Natural killer cell (primary cell): ENCODE measurements at regions not wholly inside any gene's neighbourhood (a gene's known extent, or its start where the extent isn't known, plus 50 kb on each side); places are given as distances from the start of the nearest gene placed in this dataset.

Source experiments
- ATAC-seq, 3 donors: fragments of 150-1000 bp in 2 of 3; fragments of 200-7000 bp in 1 of 3; cut with Tn5 transposase; 1 replicate in 1 of 3; 2 replicates in 2 of 3; pipeline ENCODE4 v1.10.0; 2021; ENCODE audit warnings: mild to moderate bottlenecking in 2 of 3, moderate library complexity in 2 of 3
- DNase-seq, 2 donors: peaks; one replicate each; pipeline versions ENCODE4 v3.0.0 to v3.0.0-alpha.2; 2013 to 2021; ENCODE audit warnings: mixed read lengths in 1 of 2
- H3K27ac ChIP-seq: one replicate; pipeline ENCODE4 v1.5.1; 2013; ENCODE audit warnings: mild to moderate bottlenecking, low read length
- H3K27me3 ChIP-seq: one replicate; pipeline ENCODE4 v1.6.1; 2013; ENCODE audit warnings: low read length; ENCODE audit not compliant: control insufficient read depth, insufficient read depth
- H3K36me3 ChIP-seq: one replicate; pipeline ENCODE4 v1.6.1; 2013; ENCODE audit warnings: low read length; ENCODE audit not compliant: control insufficient read depth, insufficient read depth
- H3K4me1 ChIP-seq: one replicate; pipeline ENCODE4 v1.6.1; 2013; ENCODE audit warnings: low read length; ENCODE audit not compliant: control insufficient read depth, insufficient read depth
- H3K4me3 ChIP-seq: one replicate; pipeline ENCODE4 v1.5.1; 2013; ENCODE audit warnings: low read length
- H3K9me3 ChIP-seq: one replicate; pipeline ENCODE4 v1.6.1; 2013; ENCODE audit warnings: low read length; ENCODE audit not compliant: control insufficient read depth, insufficient read depth
- H3K27ac Mint-ChIP-seq, 2 donors: one replicate each; pipeline ENCODE4 v1.8.0; 2022; ENCODE audit warnings: mild to moderate bottlenecking in 2 of 2, mixed read lengths in 2 of 2, moderate library complexity in 1 of 2
- H3K27me3 Mint-ChIP-seq, 2 donors: one replicate each; pipeline ENCODE4 v1.8.0; 2022; ENCODE audit warnings: low read depth in 2 of 2, mixed read lengths in 2 of 2
- H3K36me3 Mint-ChIP-seq: one replicate; pipeline ENCODE4 v1.8.0; 2022; ENCODE audit warnings: mixed read lengths
- H3K4me1 Mint-ChIP-seq, 2 donors: one replicate each; pipeline ENCODE4 v1.8.0; 2022; ENCODE audit warnings: mixed read lengths in 2 of 2
- H3K4me3 Mint-ChIP-seq: one replicate; pipeline ENCODE4 v1.8.0; 2022; ENCODE audit warnings: mild to moderate bottlenecking, moderate library complexity, mixed read lengths
- H3K9me3 Mint-ChIP-seq, 2 donors: one replicate each; pipeline ENCODE4 v1.8.0; 2022; ENCODE audit warnings: mixed read lengths in 2 of 2
- CTCF ChIP-seq: fragments of 200-600 bp; IDR thresholded peaks from one replicate; pipeline ENCODE4 v1.8.0; 2022; ENCODE audit warnings: antibody characterized with exemption
- WGBS: methylation state at CpG from one replicate; pipeline ENCODE4 v1.1.7; 2013; ENCODE audit warnings: missing lambda C conversion rate; ENCODE audit not compliant: insufficient coverage; 5-methylcytosine and 5-hydroxymethylcytosine counted together
- intact Hi-C: fragments of 100-400 bp; cut with micrococcal nuclease; formaldehyde crosslinking; loops from one replicate; pipeline ENCODE4 v1.14.2; 2022

- intact Hi-C loops, result no loop called here
- Histone ChIP-seq H3K4me1 (no peaks in the 10 kb centered on the region), H3K27ac (no peak overlapping the region), H3K36me3 (no peaks in the 10 kb centered on the region), H3K4me3 (no peak overlapping the region), H3K9me3 (no peaks in the 10 kb centered on the region), H3K27me3 (no peaks in the 10 kb centered on the region)
- Mint-ChIP-seq H3K27ac (no peak overlapping the region), H3K4me3 (no peak overlapping the region), H3K4me1 (no peaks in the 10 kb centered on the region), H3K9me3 (peaks cover 3 to 5% of the 10 kb centered on the region in 2 donors), H3K36me3 (no peaks in the 10 kb centered on the region), H3K27me3 (no peaks in the 10 kb centered on the region)
- ATAC-seq (no peak), DNase-seq (no peak)
- TF ChIP-seq CTCF, result no peak
- 38% methylated on average over 1 of the region's 1 CpG for WGBS
Observed at GRCh38 chr10:59557052-59557451, 152.6 kb downstream of the SLC16A9 start.

- ATAC-seq (no peak), DNase-seq (no peak)
- no peak for TF ChIP-seq CTCF
- no peaks in the 10 kb centered on the region for H3K4me1 Mint-ChIP-seq
- no peak overlapping the region for H3K4me3 Mint-ChIP-seq
- no peaks in the 10 kb centered on the region for H3K27me3 ChIP-seq
- H3K27ac Mint-ChIP-seq, result no peak overlapping the region
- H3K4me3 ChIP-seq, result no peak overlapping the region
- 84% methylated on average over 4 of the region's 7 CpGs for WGBS
- H3K36me3 ChIP-seq, result no peaks in the 10 kb centered on the region
- intact Hi-C loops, result no loop called here
- no peak overlapping the region for H3K27ac ChIP-seq
- peaks cover 0 to 2% of the 10 kb centered on the region in 2 donors for H3K9me3 Mint-ChIP-seq
- no peaks in the 10 kb centered on the region for H3K36me3 Mint-ChIP-seq
- H3K9me3 ChIP-seq, result no peaks in the 10 kb centered on the region
- H3K27me3 Mint-ChIP-seq, result no peaks in the 10 kb centered on the region
- H3K4me1 ChIP-seq, result no peaks in the 10 kb centered on the region
Observed at GRCh38 chr10:59553162-59553900, 156.3 kb downstream of the SLC16A9 start.

- no peak overlapping the region for H3K4me3 ChIP-seq
- H3K36me3 Mint-ChIP-seq, result no peaks in the 10 kb centered on the region
- H3K4me1 ChIP-seq, result no peaks in the 10 kb centered on the region
- no peak overlapping the region for H3K27ac ChIP-seq
- no peak for DNase-seq
- no peaks in the 10 kb centered on the region for H3K9me3 ChIP-seq
- no peak for ATAC-seq
- no peak overlapping the region for H3K4me3 Mint-ChIP-seq
- no peaks in the 10 kb centered on the region for H3K36me3 ChIP-seq
- no peak for TF ChIP-seq CTCF
- no peak overlapping the region for H3K27ac Mint-ChIP-seq
- H3K9me3 Mint-ChIP-seq, result peaks cover 0 to 2% of the 10 kb centered on the region in 2 donors
- intact Hi-C loops, result no loop called here
- H3K27me3 Mint-ChIP-seq, result no peaks in the 10 kb centered on the region
- no peaks in the 10 kb centered on the region for H3K27me3 ChIP-seq
- no peaks in the 10 kb centered on the region for H3K4me1 Mint-ChIP-seq
- 91% methylated on average over 2 of the region's 4 CpGs for WGBS
Observed at GRCh38 chr10:59550061-59550460, 159.6 kb downstream of the SLC16A9 start.

GRCh38 chr10:59538623-59539022 is 171.0 kb downstream of the SLC16A9 start:
- Histone ChIP-seq H3K36me3 (no peaks in the 10 kb centered on the region), H3K27me3 (no peaks in the 10 kb centered on the region), H3K9me3 (no peaks in the 10 kb centered on the region), H3K4me1 (no peaks in the 10 kb centered on the region), H3K27ac (no peak overlapping the region), H3K4me3 (no peak overlapping the region)
- Mint-ChIP-seq H3K27ac (no peak overlapping the region), H3K27me3 (no peaks in the 10 kb centered on the region), H3K9me3 (peaks cover 6 to 8% of the 10 kb centered on the region in 2 donors), H3K4me3 (no peak overlapping the region), H3K36me3 (no peaks in the 10 kb centered on the region), H3K4me1 (no peaks in the 10 kb centered on the region)
- ATAC-seq (no peak), DNase-seq (no peak)
- no peak for TF ChIP-seq CTCF
- intact Hi-C loops, result no loop called here
- WGBS, result 88% methylated on average over 11 of the region's 11 CpGs
